GM12892 (cell line): ENCODE measurements at regions not wholly inside any gene's neighbourhood (a gene's known extent, or its start where the extent isn't known, plus 50 kb on each side); places are given as distances from the start of the nearest gene placed in this dataset.

Source experiments
- POLR2A ChIP-seq: IDR thresholded peaks from 2 replicates; pipeline ENCODE4 v1.6.1; 2011; ENCODE audit warnings: low read depth, low read length, control low read depth
- POLR2AphosphoS5 ChIP-seq: IDR thresholded peaks from 2 replicates; pipeline ENCODE4 v1.6.1; 2011; ENCODE audit warnings: low read depth, low read length, control low read depth

GRCh38 chr2:152867397-152867796 is 149.0 kb downstream of the ARL6IP6 start:
- no peak for TF ChIP-seq POLR2A
- TF ChIP-seq POLR2AphosphoS5 = no peak
